GM23248 (cell line): ENCODE measurements at regions not wholly inside any gene's neighbourhood (a gene's known extent, or its start where the extent isn't known, plus 50 kb on each side); places are given as distances from the start of the nearest gene placed in this dataset.
A peak's percentile ranks its signal among the peaks of the same experiment; 100 is the strongest.

Experiments
- DNase-seq: peaks from one replicate; pipeline ENCODE4 v3.0.0-alpha.2; 2015
- H2AFZ ChIP-seq: fragments of 200-600 bp; sonication (generic); 2 replicates; pipeline ENCODE4 v1.6.1; 2016; ENCODE audit warnings: antibody characterized with exemption
- H3F3A ChIP-seq: fragments of 200-600 bp; sonication (generic); 2 replicates; pipeline ENCODE4 v1.6.1; 2016; ENCODE audit warnings: mild to moderate bottlenecking, antibody characterized with exemption, mixed run types; ENCODE audit not compliant: insufficient read depth
- H3K27ac ChIP-seq: fragments of 200-600 bp; sonication (generic); 2 replicates; pipeline ENCODE4 v1.5.1; 2016; ENCODE audit warnings: mild to moderate bottlenecking
- H3K27me3 ChIP-seq: fragments of 200-600 bp; sonication (generic); replicated peaks from 2 replicates; pipeline ENCODE4 v1.6.1; 2016; ENCODE audit warnings: mild to moderate bottlenecking; ENCODE audit not compliant: insufficient read depth
- H3K36me3 ChIP-seq: fragments of 200-600 bp; sonication (generic); 2 replicates; pipeline ENCODE4 v1.6.1; 2016; ENCODE audit warnings: low read depth, mild to moderate bottlenecking
- H3K4me1 ChIP-seq: fragments of 200-600 bp; sonication (generic); 2 replicates; pipeline ENCODE4 v1.6.1; 2016; ENCODE audit warnings: mild to moderate bottlenecking; ENCODE audit not compliant: insufficient read depth
- H3K4me2 ChIP-seq: fragments of 200-600 bp; sonication (generic); one replicate; pipeline ENCODE4 v1.6.1; 2016; ENCODE audit warnings: mild to moderate bottlenecking; ENCODE audit not compliant: unreplicated experiment
- H3K4me3 ChIP-seq: fragments of 200-600 bp; sonication (generic); 2 replicates; pipeline ENCODE4 v1.5.1; 2016; ENCODE audit warnings: mild to moderate bottlenecking
- H3K79me2 ChIP-seq: fragments of 200-600 bp; sonication (generic); 2 replicates; pipeline ENCODE4 v1.6.1; 2016; ENCODE audit warnings: mild to moderate bottlenecking; ENCODE audit not compliant: insufficient read depth
- H3K9ac ChIP-seq: fragments of 200-600 bp; sonication (generic); 2 replicates; pipeline ENCODE4 v1.6.1; 2016; ENCODE audit warnings: mild to moderate bottlenecking
- H3K9me2 ChIP-seq: fragments of 200-600 bp; sonication (generic); 2 replicates; pipeline ENCODE4 v1.6.1; 2016; ENCODE audit warnings: mixed run types, mild to moderate bottlenecking, moderate library complexity; ENCODE audit not compliant: insufficient read depth
- H3K9me3 ChIP-seq: fragments of 200-600 bp; sonication (generic); one replicate; pipeline ENCODE4 v1.6.1; 2017; ENCODE audit warnings: low read depth
- H4K20me1 ChIP-seq: fragments of 200-600 bp; sonication (generic); 2 replicates; pipeline ENCODE4 v1.6.0; 2016; ENCODE audit not compliant: insufficient read depth
- EZH2 ChIP-seq: fragments of 200-600 bp; sonication (generic); IDR thresholded peaks from 2 replicates; pipeline ENCODE4 v1.6.1; 2018; ENCODE audit warnings: antibody characterized with exemption, mild to moderate bottlenecking; ENCODE audit not compliant: insufficient read depth, poor library complexity, severe bottlenecking
- EZH2phosphoT487 ChIP-seq: fragments of 200-600 bp; sonication (generic); IDR thresholded peaks from 2 replicates; pipeline ENCODE4 v1.6.1; 2018; ENCODE audit warnings: antibody characterized with exemption, moderate library complexity, mild to moderate bottlenecking, low read depth; ENCODE audit not compliant: insufficient read depth
- WGBS, 2 experiments: methylation state at CpG; one replicate each; pipeline ENCODE4 v1.1.6; 2015 to 2017; ENCODE audit warnings: low lambda C conversion rate in 2 of 2, low coverage in 1 of 2; ENCODE audit errors: missing lambda C conversion rate in 2 of 2; 5-methylcytosine and 5-hydroxymethylcytosine counted together
- in situ Hi-C: fragments of 300-500 bp; cut with MboI; formaldehyde crosslinking; loops from 2 replicates; pipeline ENCODE4 v1.15.0; 2020

- Histone ChIP-seq H3K9ac (no peak overlapping the region), H3F3A (no peaks in the 10 kb centered on the region), H3K79me2 (no peaks in the 10 kb centered on the region), H3K27me3 (peaks cover 7% of the 10 kb centered on the region; the same call in 1 of the 2 replicates), H3K9me3 (no peaks in the 10 kb centered on the region), H2AFZ (no peak overlapping the region), H3K9me2 (no peaks in the 10 kb centered on the region), H4K20me1 (no peaks in the 10 kb centered on the region), H3K4me1 (no peaks in the 10 kb centered on the region), H3K4me2 (no peak overlapping the region), H3K27ac (no peak overlapping the region), H3K4me3 (no peak overlapping the region), H3K36me3 (no peaks in the 10 kb centered on the region)
- in situ Hi-C loops, result no loop called here
- no peak for TF ChIP-seq EZH2
- TF ChIP-seq EZH2phosphoT487, result no peak
- WGBS, 2 experiments, result 6 to 8% methylated on average over 34 to 35 of the region's 35 CpGs
- DNase-seq, result peak; percentile 4
These were observed 125.3 kb upstream of the IRX4 start for GRCh38 chr5:2007878-2008501.

DNA sequence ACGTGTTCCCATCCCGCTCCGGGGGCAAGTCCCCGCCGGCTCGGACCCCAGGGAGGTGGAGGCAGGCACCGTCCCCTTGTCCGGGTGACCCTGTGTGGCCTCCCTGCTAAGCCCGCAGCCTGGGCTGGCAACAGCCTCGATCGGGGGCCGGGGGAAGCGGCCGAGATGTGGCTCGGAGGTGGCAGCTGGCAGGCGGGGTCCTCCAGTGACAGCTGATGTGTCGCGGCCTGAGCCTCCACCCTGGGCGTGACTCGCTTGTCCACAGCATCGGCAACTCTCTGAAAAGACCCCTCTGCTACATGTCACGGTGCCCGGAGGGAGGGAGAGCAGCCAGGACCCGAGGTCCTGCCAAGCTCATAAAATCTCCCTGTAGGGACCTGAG lies 124.8 kb upstream of the IRX4 start:
- WGBS, 2 experiments, result 21 to 24% methylated on average over 21 to 23 of the region's 24 CpGs
- in situ Hi-C loops, result no loop called here
- Histone ChIP-seq H2AFZ (no peak overlapping the region), H3K79me2 (no peaks in the 10 kb centered on the region), H3K27ac (no peak overlapping the region), H3K9me2 (no peaks in the 10 kb centered on the region), H3K9ac (no peak overlapping the region), H4K20me1 (no peaks in the 10 kb centered on the region), H3K4me1 (no peaks in the 10 kb centered on the region), H3F3A (no peaks in the 10 kb centered on the region), H3K27me3 (peaks cover 7% of the 10 kb centered on the region; the same call in 1 of the 2 replicates), H3K4me3 (no peak overlapping the region), H3K4me2 (no peak overlapping the region), H3K36me3 (no peaks in the 10 kb centered on the region), H3K9me3 (no peaks in the 10 kb centered on the region)
- DNase-seq, result no peak
- TF ChIP-seq EZH2phosphoT487, result no peak
- TF ChIP-seq EZH2, result no peak

DNA sequence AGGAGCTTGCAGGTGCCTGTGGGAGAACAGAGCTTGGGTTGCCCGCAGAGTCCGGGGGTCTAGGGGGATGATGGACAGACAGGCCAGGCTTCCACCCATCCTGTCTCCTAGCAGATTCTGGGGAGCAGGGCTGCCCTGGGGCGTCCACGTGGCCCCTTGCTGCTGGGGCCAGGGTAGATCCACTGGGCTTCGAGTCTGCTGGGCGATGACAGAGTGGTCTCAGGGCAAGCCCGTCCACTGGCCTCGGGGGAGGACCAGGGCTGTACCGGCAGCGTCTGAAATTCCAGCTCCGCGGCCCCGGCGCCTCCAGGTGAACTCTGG lies 124.2 kb upstream of the IRX4 start:
- H3K79me2 ChIP-seq, result no peaks in the 10 kb centered on the region
- H2AFZ ChIP-seq, result no peak overlapping the region
- H3K4me3 ChIP-seq, result no peak overlapping the region
- no peaks in the 10 kb centered on the region for H3K9me2 ChIP-seq
- H3K36me3 ChIP-seq, result no peaks in the 10 kb centered on the region
- no peaks in the 10 kb centered on the region for H3K9me3 ChIP-seq
- peaks cover 7% of the 10 kb centered on the region; the same call in 1 of the 2 replicates for H3K27me3 ChIP-seq
- in situ Hi-C loops, result no loop called here
- no peak overlapping the region for H3K9ac ChIP-seq
- H3F3A ChIP-seq, result no peaks in the 10 kb centered on the region
- H3K4me2 ChIP-seq, result no peak overlapping the region
- H3K27ac ChIP-seq, result no peak overlapping the region
- no peaks in the 10 kb centered on the region for H4K20me1 ChIP-seq
- TF ChIP-seq EZH2, result no peak
- TF ChIP-seq EZH2phosphoT487, result no peak
- H3K4me1 ChIP-seq, result no peaks in the 10 kb centered on the region
- WGBS, 2 experiments, result 76 to 81% methylated on average over 14 of the region's 14 CpGs
- no peak for DNase-seq

DNA sequence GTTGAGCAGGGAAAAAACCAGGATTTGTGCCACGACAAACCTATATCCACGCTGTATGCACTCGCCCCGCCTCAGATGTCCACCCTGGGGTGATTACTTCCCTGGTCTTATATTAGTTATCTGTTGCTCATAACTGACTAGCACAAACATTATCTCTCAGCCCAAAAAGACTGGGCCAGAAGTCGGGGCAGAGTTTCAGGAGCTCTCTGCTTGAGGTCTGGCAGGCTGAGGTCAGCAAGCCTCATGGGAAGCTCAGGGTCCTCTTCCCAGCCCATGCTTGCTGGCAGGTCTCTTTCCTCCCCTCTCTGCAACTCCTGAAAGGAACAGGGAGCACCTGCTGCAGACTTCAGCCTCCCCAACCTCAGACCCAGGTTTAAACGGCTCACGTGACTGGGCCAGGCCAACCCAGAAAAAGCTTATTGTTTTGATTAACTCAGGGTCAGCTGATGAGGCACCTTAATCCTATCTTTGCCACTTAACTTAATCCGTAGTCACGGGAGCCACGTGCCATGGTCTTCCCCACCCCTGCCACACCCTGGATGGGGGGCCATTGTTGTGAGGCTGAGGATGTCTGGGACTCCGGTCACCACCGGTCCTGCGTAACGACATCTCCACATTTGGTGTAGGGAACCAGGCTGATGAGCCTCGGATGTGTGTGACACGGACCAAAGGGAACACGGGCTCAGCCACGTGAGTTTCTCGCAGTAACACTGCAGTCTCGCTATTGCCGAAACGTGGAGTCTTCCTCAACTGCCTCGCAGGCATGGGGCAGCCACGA lies 123.7 kb upstream of the IRX4 start:
- 67 to 73% methylated on average over 24 of the region's 24 CpGs for WGBS, 2 experiments
- Histone ChIP-seq H3K4me3 (no peak overlapping the region), H3K36me3 (no peaks in the 10 kb centered on the region), H3F3A (no peaks in the 10 kb centered on the region), H3K9ac (no peak overlapping the region), H4K20me1 (no peaks in the 10 kb centered on the region), H3K4me1 (no peaks in the 10 kb centered on the region), H2AFZ (no peak overlapping the region), H3K27ac (no peak overlapping the region), H3K27me3 (peaks cover 7% of the 10 kb centered on the region; the same call in 1 of the 2 replicates), H3K9me2 (no peaks in the 10 kb centered on the region), H3K9me3 (no peaks in the 10 kb centered on the region), H3K4me2 (no peak overlapping the region), H3K79me2 (no peaks in the 10 kb centered on the region)
- DNase-seq, result no peak
- no peak for TF ChIP-seq EZH2phosphoT487
- TF ChIP-seq EZH2, result no peak
- in situ Hi-C loops, result no loop called here
